H1 (cell line): ENCODE measurements at regions not wholly inside any gene's neighbourhood (a gene's known extent, or its start where the extent isn't known, plus 50 kb on each side); places are given as distances from the start of the nearest gene placed in this dataset.

Experiments used
- BRCA1 ChIP-seq: IDR thresholded peaks from 2 replicates; pipeline ENCODE4 v1.6.1; 2012; ENCODE audit warnings: low read depth, low read length, improper control_type of control experiment
- EGR1 ChIP-seq: IDR thresholded peaks from 2 replicates; pipeline ENCODE4 v1.6.1; 2011; ENCODE audit warnings: low read depth, low read length, borderline replicate concordance
- EP300 ChIP-seq, 2 experiments: IDR thresholded peaks; 1 replicate in 1 of 2; 2 replicates in 1 of 2; pipeline ENCODE4 v1.6.1; 2011 to 2012; ENCODE audit warnings: low read depth in 2 of 2, low read length in 2 of 2, mild to moderate bottlenecking in 2 of 2, borderline replicate concordance in 1 of 2, inconsistent platforms in 1 of 2, moderate library complexity in 1 of 2
- EZH2 ChIP-seq: fragments of 200-600 bp; sonication (generic); IDR thresholded peaks from 2 replicates; pipeline ENCODE4 v1.7.1; 2012; ENCODE audit warnings: low read depth, mild to moderate bottlenecking, moderate library complexity, low read length, inconsistent platforms; ENCODE audit not compliant: severe bottlenecking
- GABPA ChIP-seq: IDR thresholded peaks from 2 replicates; pipeline ENCODE4 v1.6.1; 2011; ENCODE audit warnings: mild to moderate bottlenecking, low read length, moderate library complexity, borderline replicate concordance; ENCODE audit not compliant: insufficient read depth
- SP1 ChIP-seq: IDR thresholded peaks from 2 replicates; pipeline ENCODE4 v1.6.1; 2011; ENCODE audit warnings: low read depth, low read length
- TAF1 ChIP-seq: IDR thresholded peaks from 2 replicates; pipeline ENCODE4 v1.6.1; 2011; ENCODE audit warnings: mild to moderate bottlenecking, low read depth, low read length
- YY1 ChIP-seq: IDR thresholded peaks from 2 replicates; pipeline ENCODE4 v1.6.1; 2011; ENCODE audit warnings: low read depth, mild to moderate bottlenecking, low read length
- ZNF274 ChIP-seq: IDR thresholded peaks from 2 replicates; pipeline ENCODE4 v1.7.0; 2012; ENCODE audit warnings: low read length, borderline replicate concordance; ENCODE audit errors: extremely low read depth
- TF ChIP-seq, protein P1 (sequence below), 3 experiments: IDR thresholded peaks; 1 replicate in 2 of 3; 2 replicates in 1 of 3; pipeline versions ENCODE4 v1.5.1 to v1.6.1; 2011; ENCODE audit warnings: low read length in 3 of 3, mild to moderate bottlenecking in 3 of 3, inconsistent platforms in 2 of 3, low read depth in 1 of 3, moderate library complexity in 1 of 3; ENCODE audit not compliant: insufficient read depth in 1 of 3; ENCODE audit errors: control extremely low read depth in 1 of 3

DNA sequence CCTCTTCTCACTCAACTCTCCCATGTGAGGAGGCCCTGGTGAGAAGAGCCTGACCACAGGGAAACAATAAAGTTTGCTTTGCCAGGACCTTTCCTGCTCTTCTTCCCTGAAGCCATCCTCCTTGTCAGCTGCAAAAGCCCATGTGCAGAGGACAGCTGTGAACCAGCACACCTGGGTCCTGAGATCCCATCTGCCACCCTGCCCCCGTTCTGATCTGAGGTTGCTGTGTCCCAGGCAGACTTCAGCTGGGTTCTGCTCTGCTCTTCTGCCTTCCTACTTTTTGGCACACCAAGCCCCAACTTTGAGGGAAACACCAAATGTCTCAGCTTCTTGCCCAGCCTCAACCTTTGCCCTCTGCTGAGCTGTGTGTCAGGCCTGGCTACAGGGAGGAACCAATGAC, 595.1 kb upstream of the ARPP21 start:
- TF ChIP-seq, protein P1, sequence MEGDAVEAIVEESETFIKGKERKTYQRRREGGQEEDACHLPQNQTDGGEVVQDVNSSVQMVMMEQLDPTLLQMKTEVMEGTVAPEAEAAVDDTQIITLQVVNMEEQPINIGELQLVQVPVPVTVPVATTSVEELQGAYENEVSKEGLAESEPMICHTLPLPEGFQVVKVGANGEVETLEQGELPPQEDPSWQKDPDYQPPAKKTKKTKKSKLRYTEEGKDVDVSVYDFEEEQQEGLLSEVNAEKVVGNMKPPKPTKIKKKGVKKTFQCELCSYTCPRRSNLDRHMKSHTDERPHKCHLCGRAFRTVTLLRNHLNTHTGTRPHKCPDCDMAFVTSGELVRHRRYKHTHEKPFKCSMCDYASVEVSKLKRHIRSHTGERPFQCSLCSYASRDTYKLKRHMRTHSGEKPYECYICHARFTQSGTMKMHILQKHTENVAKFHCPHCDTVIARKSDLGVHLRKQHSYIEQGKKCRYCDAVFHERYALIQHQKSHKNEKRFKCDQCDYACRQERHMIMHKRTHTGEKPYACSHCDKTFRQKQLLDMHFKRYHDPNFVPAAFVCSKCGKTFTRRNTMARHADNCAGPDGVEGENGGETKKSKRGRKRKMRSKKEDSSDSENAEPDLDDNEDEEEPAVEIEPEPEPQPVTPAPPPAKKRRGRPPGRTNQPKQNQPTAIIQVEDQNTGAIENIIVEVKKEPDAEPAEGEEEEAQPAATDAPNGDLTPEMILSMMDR (IDR thresholded peaks at IDR 0.05; ENCODE audit: control extremely low read depth in 1 of 3, insufficient read depth in 1 of 3, low read depth in 1 of 3, low read length in 3 of 3): no peak
- no peak for TF ChIP-seq EGR1
- TF ChIP-seq EZH2: no peak
- TF ChIP-seq ZNF274: no peak
- TF ChIP-seq YY1: no peak
- TF ChIP-seq SP1: no peak
- no peak for TF ChIP-seq GABPA
- TF ChIP-seq BRCA1: no peak
- TF ChIP-seq EP300 (IDR thresholded peaks at IDR 0.05; ENCODE audit: borderline replicate concordance in 1 of 2, low read depth in 2 of 2, low read length in 2 of 2): no peak
- no peak for TF ChIP-seq TAF1
